Central memory CD8-positive, alpha-beta T cell (primary cell): ENCODE measurements at regions not wholly inside any gene's neighbourhood (a gene's known extent, or its start where the extent isn't known, plus 50 kb on each side); places are given as distances from the start of the nearest gene placed in this dataset.

Experiments
- ATAC-seq: fragments of 150-1000 bp; cut with Tn5 transposase; replicated peaks from 2 replicates; pipeline ENCODE4 v1.10.0; 2022; ENCODE audit warnings: mild to moderate bottlenecking, moderate FRiP score, moderate number of reproducible peaks; ENCODE audit not compliant: poor library complexity, severe bottlenecking; ENCODE audit errors: extremely low read depth
- DNase-seq, 2 donors: peaks; one replicate each; pipeline ENCODE4 v3.0.0; 2021; ENCODE audit warnings: low spot score in 2 of 2
- H3K27ac Mint-ChIP-seq: one replicate; pipeline ENCODE4 v1.8.0; 2022; ENCODE audit warnings: low read depth, mild to moderate bottlenecking, moderate library complexity, mixed read lengths
- H3K27me3 Mint-ChIP-seq: one replicate; pipeline ENCODE4 v1.8.0; 2022; ENCODE audit warnings: mixed read lengths
- H3K36me3 Mint-ChIP-seq: one replicate; pipeline ENCODE4 v1.8.0; 2022; ENCODE audit warnings: mild to moderate bottlenecking, moderate library complexity, mixed read lengths; ENCODE audit not compliant: insufficient read depth
- H3K4me1 Mint-ChIP-seq: one replicate; pipeline ENCODE4 v1.8.0; 2022; ENCODE audit warnings: mixed read lengths
- H3K4me3 Mint-ChIP-seq: one replicate; pipeline ENCODE4 v1.8.0; 2022; ENCODE audit warnings: mild to moderate bottlenecking, moderate library complexity, mixed read lengths
- H3K9me3 Mint-ChIP-seq: one replicate; pipeline ENCODE4 v1.8.0; 2022; ENCODE audit warnings: mixed read lengths

GRCh38 chr11:36974771-36975170 lies 376.7 kb upstream of the RAG2 start:
- H3K36me3 Mint-ChIP-seq = no peaks in the 10 kb centered on the region
- H3K27me3 Mint-ChIP-seq = no peaks in the 10 kb centered on the region
- no peaks in the 10 kb centered on the region for H3K4me1 Mint-ChIP-seq
- peaks cover 11% of the 10 kb centered on the region for H3K9me3 Mint-ChIP-seq
- no peak for ATAC-seq
- no peak overlapping the region for H3K27ac Mint-ChIP-seq
- no peak for DNase-seq
- H3K4me3 Mint-ChIP-seq = no peak overlapping the region

GRCh38 chr11:36953976-36954375 lies 355.9 kb upstream of the RAG2 start:
- Mint-ChIP-seq H3K4me1 (no peaks in the 10 kb centered on the region), H3K27ac (no peak overlapping the region), H3K9me3 (peaks cover 18% of the 10 kb centered on the region), H3K4me3 (no peak overlapping the region), H3K27me3 (no peaks in the 10 kb centered on the region), H3K36me3 (no peaks in the 10 kb centered on the region)
- no peak for ATAC-seq
- DNase-seq = no peak

- Mint-ChIP-seq H3K4me3 (no peak overlapping the region), H3K27ac (no peak overlapping the region), H3K27me3 (no peaks in the 10 kb centered on the region), H3K36me3 (no peaks in the 10 kb centered on the region), H3K4me1 (no peaks in the 10 kb centered on the region), H3K9me3 (peaks cover 24% of the 10 kb centered on the region)
- DNase-seq (no peak), ATAC-seq (no peak)
These were observed 350.6 kb upstream of the RAG2 start for GRCh38 chr11:36948460-36949127.

GRCh38 chr11:36945384-36945783 lies 347.3 kb upstream of the RAG2 start:
- H3K4me3 Mint-ChIP-seq = no peak overlapping the region
- peaks cover 16% of the 10 kb centered on the region for H3K9me3 Mint-ChIP-seq
- no peaks in the 10 kb centered on the region for H3K4me1 Mint-ChIP-seq
- no peaks in the 10 kb centered on the region for H3K36me3 Mint-ChIP-seq
- H3K27me3 Mint-ChIP-seq = no peaks in the 10 kb centered on the region
- ATAC-seq (no peak), DNase-seq (no peak)
- H3K27ac Mint-ChIP-seq = no peak overlapping the region

- Mint-ChIP-seq H3K27me3 (no peaks in the 10 kb centered on the region), H3K4me3 (no peak overlapping the region), H3K27ac (no peak overlapping the region), H3K36me3 (no peaks in the 10 kb centered on the region), H3K9me3 (no peaks in the 10 kb centered on the region), H3K4me1 (no peaks in the 10 kb centered on the region)
- no peak for ATAC-seq
- DNase-seq = no peak
These were observed 335.4 kb upstream of the RAG2 start for GRCh38 chr11:36933481-36933880.

GRCh38 chr11:36931139-36931538 lies 333.1 kb upstream of the RAG2 start:
- no peaks in the 10 kb centered on the region for H3K27me3 Mint-ChIP-seq

GRCh38 chr11:36930256-36930655 lies 332.2 kb upstream of the RAG2 start:
- H3K4me1 Mint-ChIP-seq = no peaks in the 10 kb centered on the region
- no peak overlapping the region for H3K4me3 Mint-ChIP-seq
- H3K36me3 Mint-ChIP-seq = no peaks in the 10 kb centered on the region
- H3K9me3 Mint-ChIP-seq = no peaks in the 10 kb centered on the region
- no peaks in the 10 kb centered on the region for H3K27me3 Mint-ChIP-seq
- H3K27ac Mint-ChIP-seq = no peak overlapping the region
- DNase-seq (no peak), ATAC-seq (no peak)

More at GRCh38 chr11:36931139-36931538, 333.1 kb upstream of the RAG2 start:
- no peaks in the 10 kb centered on the region for H3K36me3 Mint-ChIP-seq
- DNase-seq = no peak
- ATAC-seq = no peak
- no peak overlapping the region for H3K27ac Mint-ChIP-seq
- no peak overlapping the region for H3K4me3 Mint-ChIP-seq
- no peaks in the 10 kb centered on the region for H3K4me1 Mint-ChIP-seq
- H3K9me3 Mint-ChIP-seq = no peaks in the 10 kb centered on the region

- Mint-ChIP-seq H3K27me3 (no peaks in the 10 kb centered on the region), H3K9me3 (no peaks in the 10 kb centered on the region), H3K4me3 (no peak overlapping the region), H3K4me1 (no peaks in the 10 kb centered on the region), H3K27ac (no peak overlapping the region), H3K36me3 (no peaks in the 10 kb centered on the region)
- no peak for DNase-seq
- no peak for ATAC-seq
These were observed 331.4 kb upstream of the RAG2 start for GRCh38 chr11:36929401-36929800.

GRCh38 chr11:36928621-36929020 lies 330.6 kb upstream of the RAG2 start:
- DNase-seq (no peak), ATAC-seq (no peak)
- no peak overlapping the region for H3K4me3 Mint-ChIP-seq
- H3K27ac Mint-ChIP-seq = no peak overlapping the region
- H3K4me1 Mint-ChIP-seq = no peaks in the 10 kb centered on the region
- no peaks in the 10 kb centered on the region for H3K9me3 Mint-ChIP-seq
- no peaks in the 10 kb centered on the region for H3K27me3 Mint-ChIP-seq
- H3K36me3 Mint-ChIP-seq = no peaks in the 10 kb centered on the region

- Mint-ChIP-seq H3K4me1 (no peaks in the 10 kb centered on the region), H3K27me3 (no peaks in the 10 kb centered on the region), H3K27ac (no peak overlapping the region), H3K9me3 (peaks cover under 1% of the 10 kb centered on the region), H3K36me3 (peaks cover 5% of the 10 kb centered on the region), H3K4me3 (no peak overlapping the region)
- ATAC-seq (no peak), DNase-seq (no peak)
These were observed 301.8 kb upstream of the RAG2 start for GRCh38 chr11:36899800-36900199.

- H3K4me3 Mint-ChIP-seq = no peak overlapping the region
- DNase-seq = no peak
- no peaks in the 10 kb centered on the region for H3K4me1 Mint-ChIP-seq
- no peaks in the 10 kb centered on the region for H3K9me3 Mint-ChIP-seq
- no peak overlapping the region for H3K27ac Mint-ChIP-seq
- ATAC-seq = no peak
- H3K27me3 Mint-ChIP-seq = no peaks in the 10 kb centered on the region
- H3K36me3 Mint-ChIP-seq = no peaks in the 10 kb centered on the region
These were observed 292.8 kb upstream of the RAG2 start for GRCh38 chr11:36890841-36891240.

GRCh38 chr11:36890121-36890679 lies 292.2 kb upstream of the RAG2 start:
- ATAC-seq = no peak
- H3K36me3 Mint-ChIP-seq = no peaks in the 10 kb centered on the region
- no peak for DNase-seq
- H3K9me3 Mint-ChIP-seq = no peaks in the 10 kb centered on the region
- H3K27me3 Mint-ChIP-seq = no peaks in the 10 kb centered on the region
- H3K4me3 Mint-ChIP-seq = no peak overlapping the region
- H3K4me1 Mint-ChIP-seq = no peaks in the 10 kb centered on the region
- H3K27ac Mint-ChIP-seq = no peak overlapping the region

GRCh38 chr11:36885154-36885553 lies 287.1 kb upstream of the RAG2 start:
- Mint-ChIP-seq H3K27ac (no peak overlapping the region), H3K27me3 (no peaks in the 10 kb centered on the region), H3K36me3 (no peaks in the 10 kb centered on the region), H3K9me3 (peaks cover 6% of the 10 kb centered on the region), H3K4me3 (no peak overlapping the region), H3K4me1 (no peaks in the 10 kb centered on the region)
- DNase-seq (no peak), ATAC-seq (no peak)
